Prostate gland (tissue), 2 donors: ENCODE measurements at regions not wholly inside any gene's neighbourhood (a gene's known extent, or its start where the extent isn't known, plus 50 kb on each side); places are given as distances from the start of the nearest gene placed in this dataset.

Experiments
- DNase-seq: peaks from one replicate; pipeline ENCODE4 v3.0.0-alpha.2; 2019; ENCODE audit warnings: low spot score
- H3K27ac ChIP-seq, 2 donors: fragments of 200-600 bp; sonication (generic); 2 replicates each; pipeline ENCODE4 v1.5.1; 2017 to 2019
- H3K27me3 ChIP-seq: fragments of 200-600 bp; sonication (generic); replicated peaks from 2 replicates; pipeline ENCODE4 v1.5.1; 2019; ENCODE audit not compliant: insufficient read depth
- H3K36me3 ChIP-seq, 2 donors: fragments of 200-600 bp; sonication (generic); 1 replicate in 1 of 2; 2 replicates in 1 of 2; pipeline versions ENCODE4 v1.5.1 to v1.8.1; 2017 to 2019
- H3K4me1 ChIP-seq: fragments of 200-600 bp; sonication (generic); replicated peaks from 2 replicates; pipeline ENCODE4 v1.5.1; 2019
- H3K4me3 ChIP-seq, 2 donors: fragments of 200-600 bp; sonication (generic); 2 replicates each; pipeline ENCODE4 v1.5.1; 2017 to 2019
- H3K9me3 ChIP-seq: fragments of 200-600 bp; sonication (generic); 2 replicates; pipeline ENCODE4 v1.5.1; 2017
- POLR2A ChIP-seq: fragments of 450-650 bp; IDR thresholded peaks from one replicate; pipeline ENCODE4 v1.6.1; 2016; ENCODE audit warnings: antibody characterized with exemption, mild to moderate bottlenecking
- POLR2AphosphoS5 ChIP-seq: sonication (generic); formaldehyde crosslinking; IDR thresholded peaks from one replicate; pipeline ENCODE4 v1.6.1; 2017; ENCODE audit warnings: antibody characterized with exemption
- WGBS: methylation state at CpG from one replicate; pipeline ENCODE4 v1.1.5; 2018; 5-methylcytosine and 5-hydroxymethylcytosine counted together
- intact Hi-C: fragments of 100-400 bp; cut with DNase I; formaldehyde crosslinking; loops from one replicate; pipeline ENCODE4 v1.14.2; 2022
- TF ChIP-seq, protein P1 (sequence below), 4 experiments: fragments of 200-600 bp in 2 of 4; fragments of 450-650 bp in 2 of 4; sonication (generic) in 2 of 4; IDR thresholded peaks; 1 replicate in 3 of 4; 2 replicates in 1 of 4; pipeline ENCODE4 v1.5.1; 2016 to 2019; ENCODE audit warnings: antibody characterized with exemption in 4 of 4, mild to moderate bottlenecking in 2 of 4, moderate library complexity in 2 of 4

DNA sequence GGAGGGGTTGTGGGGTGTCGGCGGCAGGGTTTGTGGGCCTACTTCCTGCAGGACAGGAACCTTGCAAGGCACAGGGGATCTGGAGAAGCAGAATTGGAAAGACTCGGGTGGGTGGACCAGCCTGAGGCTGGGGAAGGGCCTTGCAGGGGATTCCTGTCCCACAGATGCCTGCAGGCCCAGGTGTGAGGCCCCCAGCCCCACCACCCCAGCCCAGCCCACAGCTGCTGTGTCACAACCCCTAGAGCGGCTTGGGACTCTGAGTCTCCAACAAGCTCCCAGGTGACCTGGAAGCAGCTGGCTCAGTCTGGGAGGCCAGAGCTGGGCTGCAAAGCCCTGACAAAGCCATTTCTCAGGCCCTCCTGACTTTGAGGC, 93.1 kb downstream of the ZFP36L2 start:
- peaks cover 10% of the 10 kb centered on the region for H3K4me1 ChIP-seq
- no peaks in the 10 kb centered on the region for H3K36me3 ChIP-seq
- intact Hi-C loops, result no loop called here
- H3K27me3 ChIP-seq, result no peaks in the 10 kb centered on the region
- 83% methylated on average over 4 of the region's 4 CpGs for WGBS
- DNase-seq, result no peak
- no peak overlapping the region for H3K27ac ChIP-seq
- H3K9me3 ChIP-seq, result no peaks in the 10 kb centered on the region
- no peak overlapping the region for H3K4me3 ChIP-seq
- TF ChIP-seq POLR2A (no peak), POLR2AphosphoS5 (no peak)
- TF ChIP-seq, protein P1, sequence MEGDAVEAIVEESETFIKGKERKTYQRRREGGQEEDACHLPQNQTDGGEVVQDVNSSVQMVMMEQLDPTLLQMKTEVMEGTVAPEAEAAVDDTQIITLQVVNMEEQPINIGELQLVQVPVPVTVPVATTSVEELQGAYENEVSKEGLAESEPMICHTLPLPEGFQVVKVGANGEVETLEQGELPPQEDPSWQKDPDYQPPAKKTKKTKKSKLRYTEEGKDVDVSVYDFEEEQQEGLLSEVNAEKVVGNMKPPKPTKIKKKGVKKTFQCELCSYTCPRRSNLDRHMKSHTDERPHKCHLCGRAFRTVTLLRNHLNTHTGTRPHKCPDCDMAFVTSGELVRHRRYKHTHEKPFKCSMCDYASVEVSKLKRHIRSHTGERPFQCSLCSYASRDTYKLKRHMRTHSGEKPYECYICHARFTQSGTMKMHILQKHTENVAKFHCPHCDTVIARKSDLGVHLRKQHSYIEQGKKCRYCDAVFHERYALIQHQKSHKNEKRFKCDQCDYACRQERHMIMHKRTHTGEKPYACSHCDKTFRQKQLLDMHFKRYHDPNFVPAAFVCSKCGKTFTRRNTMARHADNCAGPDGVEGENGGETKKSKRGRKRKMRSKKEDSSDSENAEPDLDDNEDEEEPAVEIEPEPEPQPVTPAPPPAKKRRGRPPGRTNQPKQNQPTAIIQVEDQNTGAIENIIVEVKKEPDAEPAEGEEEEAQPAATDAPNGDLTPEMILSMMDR (IDR thresholded peaks at IDR 0.05), result no peak

DNA sequence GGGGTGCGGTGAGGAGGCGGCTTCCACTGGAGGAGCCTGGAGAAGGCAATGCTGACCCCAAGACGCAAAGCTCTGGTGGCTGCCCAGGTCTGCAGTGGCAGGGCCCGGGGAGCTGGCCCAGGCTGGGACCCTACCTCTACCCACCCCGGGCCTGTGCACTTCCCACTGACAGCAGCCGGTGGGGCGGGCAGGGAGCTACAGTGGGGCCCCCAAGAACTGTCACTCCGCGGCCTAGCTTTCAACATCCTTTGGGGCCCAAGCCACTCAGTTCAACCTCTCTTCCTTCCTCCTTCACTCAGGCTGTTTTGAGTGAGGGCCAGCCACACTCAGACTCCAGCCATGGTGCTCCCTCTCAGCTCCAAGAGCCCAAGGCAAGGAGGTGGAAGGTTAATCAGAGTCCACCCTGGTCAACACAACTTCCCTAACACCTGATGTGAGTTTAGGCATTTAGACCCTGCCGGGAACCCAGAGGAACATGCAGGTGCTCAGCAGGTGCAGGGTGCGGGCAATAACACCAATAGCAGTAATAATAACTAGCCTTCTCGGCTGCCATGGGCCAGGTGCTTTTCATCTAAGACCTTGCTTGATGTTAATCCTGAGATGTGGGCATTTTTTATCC, 93.6 kb downstream of the ZFP36L2 start:
- Histone ChIP-seq H3K27me3 (no peaks in the 10 kb centered on the region), H3K27ac (peak overlapping the region in 1 of 2 donors; percentile 70), H3K9me3 (no peaks in the 10 kb centered on the region), H3K4me1 (peaks cover 10% of the 10 kb centered on the region), H3K4me3 (no peak overlapping the region), H3K36me3 (no peaks in the 10 kb centered on the region)
- TF ChIP-seq POLR2AphosphoS5 (no peak), POLR2A (no peak)
- TF ChIP-seq, protein P1 (IDR thresholded peaks at IDR 0.05), result no peak
- DNase-seq, result no peak
- 87% methylated on average over 10 of the region's 12 CpGs for WGBS
- intact Hi-C loops, result no loop called here

DNA sequence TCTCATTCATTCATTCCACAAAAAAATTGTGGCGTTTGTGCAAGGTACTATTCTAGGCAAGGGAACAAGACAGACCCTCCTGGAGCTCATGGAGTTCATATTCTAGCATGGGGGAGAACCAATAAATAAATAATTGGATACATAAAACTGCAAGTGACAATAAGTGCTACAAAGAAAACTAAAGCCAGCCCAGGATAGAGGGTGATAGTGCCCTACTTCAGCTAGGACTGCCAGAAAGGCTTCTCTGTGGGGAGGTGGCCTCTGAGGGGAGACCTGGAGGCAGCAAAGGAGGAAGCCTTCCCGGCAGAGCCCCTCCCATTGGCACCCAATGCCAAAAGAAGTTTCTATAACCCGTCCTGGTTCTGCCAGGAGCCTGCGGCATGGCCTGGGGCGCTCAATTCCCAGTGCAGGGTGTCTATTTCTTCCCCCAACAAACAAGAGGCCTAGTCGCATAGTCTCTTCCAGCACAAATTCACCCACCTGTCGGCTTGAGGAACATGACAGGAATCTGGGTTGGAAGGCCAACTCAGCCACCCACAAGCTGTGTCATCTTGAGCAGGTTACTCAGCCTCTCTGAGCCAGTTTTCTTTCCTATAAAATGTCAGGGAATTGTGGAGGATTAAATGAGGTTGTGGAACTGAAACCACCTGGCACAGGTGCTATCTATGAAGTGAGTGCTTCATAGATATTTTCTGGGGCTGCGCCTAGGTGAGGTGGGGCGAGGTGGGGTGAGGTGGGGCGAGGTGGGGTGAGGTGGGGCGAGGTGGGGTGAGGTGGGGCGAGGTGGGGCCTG, 94.3 kb downstream of the ZFP36L2 start:
- Histone ChIP-seq H3K27me3 (no peaks in the 10 kb centered on the region), H3K4me1 (peaks cover 10% of the 10 kb centered on the region), H3K4me3 (no peak overlapping the region), H3K27ac (peak overlapping the region; percentile 69 to 70), H3K9me3 (no peaks in the 10 kb centered on the region), H3K36me3 (no peaks in the 10 kb centered on the region)
- TF ChIP-seq POLR2AphosphoS5, result no peak
- TF ChIP-seq, protein P1 (IDR thresholded peaks at IDR 0.05), result no peak
- no peak for TF ChIP-seq POLR2A
- WGBS, result 62% methylated on average over 9 of the region's 12 CpGs
- no peak for DNase-seq
- intact Hi-C loops, result no loop called here

DNA sequence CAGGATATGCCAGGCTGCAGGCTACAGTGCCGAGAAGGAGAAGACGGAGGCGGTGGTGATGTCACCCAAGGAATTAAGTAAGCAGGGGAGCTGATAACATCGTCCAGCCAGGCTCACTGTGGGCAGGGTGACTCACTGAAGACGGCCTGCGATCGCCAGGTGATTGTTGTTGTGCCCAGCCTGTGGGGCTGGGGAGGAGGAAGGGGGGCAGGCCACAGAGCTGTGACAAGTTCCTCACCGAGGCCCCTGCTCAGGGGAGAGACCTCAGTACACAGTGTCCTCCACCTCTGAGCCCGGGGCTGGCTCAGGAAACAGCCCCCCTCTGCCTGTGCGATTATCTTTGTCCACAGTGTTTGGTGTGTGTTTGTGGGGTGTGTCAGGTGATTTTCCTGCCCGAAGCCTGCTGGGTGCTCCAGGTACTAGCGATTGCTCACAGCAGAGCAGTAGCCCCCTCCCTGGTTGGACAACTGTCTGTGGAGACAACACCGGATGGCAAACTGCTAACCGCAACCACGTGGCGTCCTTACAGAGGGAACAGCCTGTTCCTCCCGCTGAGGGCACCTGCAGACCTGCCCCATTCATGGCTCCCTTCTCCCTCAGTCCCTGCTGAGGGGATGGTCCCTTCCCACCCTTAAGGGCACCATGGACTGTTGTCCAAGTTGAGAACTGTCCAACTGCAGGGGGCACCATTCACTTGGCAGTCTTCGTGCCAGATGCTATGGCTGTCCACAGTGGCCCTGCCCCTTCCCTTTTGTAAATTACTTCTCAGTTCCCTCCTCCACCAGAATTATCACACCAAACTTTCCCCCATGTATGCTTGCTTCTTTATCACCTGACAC, 95.1 kb downstream of the ZFP36L2 start:
- 33% methylated on average over 18 of the region's 18 CpGs for WGBS
- no peak for TF ChIP-seq POLR2A
- TF ChIP-seq POLR2AphosphoS5, result peak; percentile 72
- TF ChIP-seq, protein P1 (IDR thresholded peaks at IDR 0.05), result peak in 3 of 4 experiments; percentile 33 to 53 (median 48)
- no peaks in the 10 kb centered on the region for H3K27me3 ChIP-seq
- H3K4me3 ChIP-seq, result no peak overlapping the region
- intact Hi-C loops, result no loop called here
- peak; percentile 76 for DNase-seq
- H3K4me1 ChIP-seq, result peaks cover 10% of the 10 kb centered on the region
- peak overlapping the region; percentile 69 to 70 for H3K27ac ChIP-seq
- no peaks in the 10 kb centered on the region for H3K36me3 ChIP-seq
- H3K9me3 ChIP-seq, result no peaks in the 10 kb centered on the region
